ENCODE measurements at regions not wholly inside any gene's neighbourhood (a gene's known extent, or its start where the extent isn't known, plus 50 kb on each side); places are given as distances from the start of the nearest gene placed in this dataset.

- Histone ChIP-seq H3K36me3 (ENCODE audit: control insufficient read depth, insufficient read depth, low read length) (no peaks in the 10 kb centered on the region), H3K4me1 (ENCODE audit: control insufficient read depth, insufficient read depth, low read length) (peaks cover 7% of the 10 kb centered on the region), H3K4me3 (ENCODE audit: low read length) (no peak overlapping the region), H3K9me3 (ENCODE audit: control insufficient read depth, low read length) (no peaks in the 10 kb centered on the region), H3K9ac (ENCODE audit: low read length) (no peak overlapping the region), H3K27me3 (ENCODE audit: control insufficient read depth, insufficient read depth, low read length) (peaks cover 16% of the 10 kb centered on the region)
Observed at GRCh38 chr2:136422512-136422911, 304.6 kb upstream of the CXCR4 start.

- Histone ChIP-seq H3K9me3 (ENCODE audit: control insufficient read depth, low read length) (no peaks in the 10 kb centered on the region), H3K4me1 (ENCODE audit: control insufficient read depth, insufficient read depth, low read length) (peaks cover 7% of the 10 kb centered on the region), H3K4me3 (ENCODE audit: low read length) (no peak overlapping the region), H3K36me3 (ENCODE audit: control insufficient read depth, insufficient read depth, low read length) (no peaks in the 10 kb centered on the region), H3K9ac (ENCODE audit: low read length) (no peak overlapping the region), H3K27me3 (ENCODE audit: control insufficient read depth, insufficient read depth, low read length) (peaks cover 12% of the 10 kb centered on the region)
Observed at GRCh38 chr2:136420346-136420745, 302.4 kb upstream of the CXCR4 start.

GRCh38 chr2:136411946-136412345, 294.0 kb upstream of the CXCR4 start:
- H3K9me3 ChIP-seq (ENCODE audit: control insufficient read depth, low read length) = no peaks in the 10 kb centered on the region
- no peak overlapping the region for H3K4me3 ChIP-seq (ENCODE audit: low read length)
- no peaks in the 10 kb centered on the region for H3K36me3 ChIP-seq (ENCODE audit: control insufficient read depth, insufficient read depth, low read length)
- no peaks in the 10 kb centered on the region for H3K4me1 ChIP-seq (ENCODE audit: control insufficient read depth, insufficient read depth, low read length)
- H3K9ac ChIP-seq (ENCODE audit: low read length) = no peak overlapping the region
- H3K27me3 ChIP-seq (ENCODE audit: control insufficient read depth, insufficient read depth, low read length) = peaks cover 4% of the 10 kb centered on the region

GRCh38 chr2:136410673-136411072, 292.7 kb upstream of the CXCR4 start:
- Histone ChIP-seq H3K4me3 (ENCODE audit: low read length) (no peak overlapping the region), H3K9ac (ENCODE audit: low read length) (no peak overlapping the region), H3K27me3 (ENCODE audit: control insufficient read depth, insufficient read depth, low read length) (peaks cover 12% of the 10 kb centered on the region), H3K36me3 (ENCODE audit: control insufficient read depth, insufficient read depth, low read length) (no peaks in the 10 kb centered on the region), H3K4me1 (ENCODE audit: control insufficient read depth, insufficient read depth, low read length) (no peaks in the 10 kb centered on the region), H3K9me3 (ENCODE audit: control insufficient read depth, low read length) (no peaks in the 10 kb centered on the region)

- H3K27me3 ChIP-seq (ENCODE audit: control insufficient read depth, insufficient read depth, low read length) = peaks cover 16% of the 10 kb centered on the region
- no peaks in the 10 kb centered on the region for H3K4me1 ChIP-seq (ENCODE audit: control insufficient read depth, insufficient read depth, low read length)
- no peaks in the 10 kb centered on the region for H3K36me3 ChIP-seq (ENCODE audit: control insufficient read depth, insufficient read depth, low read length)
- H3K4me3 ChIP-seq (ENCODE audit: low read length) = no peak overlapping the region
- H3K9ac ChIP-seq (ENCODE audit: low read length) = no peak overlapping the region
- no peaks in the 10 kb centered on the region for H3K9me3 ChIP-seq (ENCODE audit: control insufficient read depth, low read length)
Observed at GRCh38 chr2:136408795-136409194, 290.8 kb upstream of the CXCR4 start.

- Histone ChIP-seq H3K36me3 (ENCODE audit: control insufficient read depth, insufficient read depth, low read length) (no peaks in the 10 kb centered on the region), H3K4me1 (ENCODE audit: control insufficient read depth, insufficient read depth, low read length) (no peaks in the 10 kb centered on the region), H3K27me3 (ENCODE audit: control insufficient read depth, insufficient read depth, low read length) (peaks cover 16% of the 10 kb centered on the region), H3K4me3 (ENCODE audit: low read length) (no peak overlapping the region), H3K9me3 (ENCODE audit: control insufficient read depth, low read length) (no peaks in the 10 kb centered on the region), H3K9ac (ENCODE audit: low read length) (no peak overlapping the region)
Observed at GRCh38 chr2:136407952-136408318, 290.0 kb upstream of the CXCR4 start.

GRCh38 chr2:136407117-136407951, 289.4 kb upstream of the CXCR4 start:
- Histone ChIP-seq H3K9ac (ENCODE audit: low read length) (no peak overlapping the region), H3K27me3 (ENCODE audit: control insufficient read depth, insufficient read depth, low read length) (peaks cover 16% of the 10 kb centered on the region), H3K36me3 (ENCODE audit: control insufficient read depth, insufficient read depth, low read length) (no peaks in the 10 kb centered on the region), H3K9me3 (ENCODE audit: control insufficient read depth, low read length) (no peaks in the 10 kb centered on the region), H3K4me3 (ENCODE audit: low read length) (no peak overlapping the region), H3K4me1 (ENCODE audit: control insufficient read depth, insufficient read depth, low read length) (no peaks in the 10 kb centered on the region)

GRCh38 chr2:136404925-136405324, 287.0 kb upstream of the CXCR4 start:
- H3K27me3 ChIP-seq (ENCODE audit: control insufficient read depth, insufficient read depth, low read length) = peaks cover 16% of the 10 kb centered on the region
- no peak overlapping the region for H3K4me3 ChIP-seq (ENCODE audit: low read length)
- no peaks in the 10 kb centered on the region for H3K4me1 ChIP-seq (ENCODE audit: control insufficient read depth, insufficient read depth, low read length)
- H3K9me3 ChIP-seq (ENCODE audit: control insufficient read depth, low read length) = no peaks in the 10 kb centered on the region
- no peak overlapping the region for H3K9ac ChIP-seq (ENCODE audit: low read length)
- H3K36me3 ChIP-seq (ENCODE audit: control insufficient read depth, insufficient read depth, low read length) = no peaks in the 10 kb centered on the region

GRCh38 chr2:136404176-136404575, 286.2 kb upstream of the CXCR4 start:
- Histone ChIP-seq H3K9me3 (ENCODE audit: control insufficient read depth, low read length) (no peaks in the 10 kb centered on the region), H3K27me3 (ENCODE audit: control insufficient read depth, insufficient read depth, low read length) (peaks cover 16% of the 10 kb centered on the region), H3K4me1 (ENCODE audit: control insufficient read depth, insufficient read depth, low read length) (no peaks in the 10 kb centered on the region), H3K36me3 (ENCODE audit: control insufficient read depth, insufficient read depth, low read length) (no peaks in the 10 kb centered on the region), H3K4me3 (ENCODE audit: low read length) (no peak overlapping the region), H3K9ac (ENCODE audit: low read length) (no peak overlapping the region)

GRCh38 chr2:136402281-136402680, 284.3 kb upstream of the CXCR4 start:
- Histone ChIP-seq H3K9ac (ENCODE audit: low read length) (no peak overlapping the region), H3K9me3 (ENCODE audit: control insufficient read depth, low read length) (no peaks in the 10 kb centered on the region), H3K4me1 (ENCODE audit: control insufficient read depth, insufficient read depth, low read length) (no peaks in the 10 kb centered on the region), H3K36me3 (ENCODE audit: control insufficient read depth, insufficient read depth, low read length) (no peaks in the 10 kb centered on the region), H3K4me3 (ENCODE audit: low read length) (no peak overlapping the region), H3K27me3 (ENCODE audit: control insufficient read depth, insufficient read depth, low read length) (peaks cover 15% of the 10 kb centered on the region)

- H3K36me3 ChIP-seq (ENCODE audit: control insufficient read depth, insufficient read depth, low read length) = no peaks in the 10 kb centered on the region
- H3K27me3 ChIP-seq (ENCODE audit: control insufficient read depth, insufficient read depth, low read length) = peaks cover 2% of the 10 kb centered on the region
- no peak overlapping the region for H3K4me3 ChIP-seq (ENCODE audit: low read length)
- no peaks in the 10 kb centered on the region for H3K9me3 ChIP-seq (ENCODE audit: control insufficient read depth, low read length)
- H3K4me1 ChIP-seq (ENCODE audit: control insufficient read depth, insufficient read depth, low read length) = no peaks in the 10 kb centered on the region
- H3K9ac ChIP-seq (ENCODE audit: low read length) = no peak overlapping the region
Observed at GRCh38 chr2:136399667-136400289, 281.8 kb upstream of the CXCR4 start.

GRCh38 chr2:136395582-136395981, 277.6 kb upstream of the CXCR4 start:
- Histone ChIP-seq H3K4me3 (ENCODE audit: low read length) (no peak overlapping the region), H3K9ac (ENCODE audit: low read length) (no peak overlapping the region), H3K27me3 (ENCODE audit: control insufficient read depth, insufficient read depth, low read length) (no peaks in the 10 kb centered on the region), H3K9me3 (ENCODE audit: control insufficient read depth, low read length) (no peaks in the 10 kb centered on the region), H3K36me3 (ENCODE audit: control insufficient read depth, insufficient read depth, low read length) (no peaks in the 10 kb centered on the region), H3K4me1 (ENCODE audit: control insufficient read depth, insufficient read depth, low read length) (no peaks in the 10 kb centered on the region)
